Keratinocyte (primary cell): ENCODE measurements at regions not wholly inside any gene's neighbourhood (a gene's known extent, or its start where the extent isn't known, plus 50 kb on each side); places are given as distances from the start of the nearest gene placed in this dataset.

Experiments used
- CTCF ChIP-seq, 3 experiments: IDR thresholded peaks in 1 of 3; conservative IDR thresholded peaks in 1 of 3; optimal IDR thresholded peaks in 1 of 3; 2 replicates in 2 of 3; 3 replicates in 1 of 3; pipeline versions ENCODE3 to v1.5.1; 2011; ENCODE audit warnings: low read length in 3 of 3, mild to moderate bottlenecking in 3 of 3, moderate library complexity in 2 of 3, control low read depth in 1 of 3, inconsistent platforms in 1 of 3; ENCODE audit not compliant: insufficient read depth in 2 of 3; ENCODE audit errors: extremely low read depth in 1 of 3
- EZH2 ChIP-seq: IDR thresholded peaks from one replicate; pipeline ENCODE4 v1.6.1; 2012; ENCODE audit warnings: inconsistent platforms, mild to moderate bottlenecking, low read length, moderate library complexity

GRCh38 chr14:30054201-30054600 lies 126.6 kb upstream of the PRKD1 start:
- TF ChIP-seq CTCF (optimal IDR thresholded peaks at IDR 0.05 in 1 of 3, IDR thresholded peaks at IDR 0.05 in 1 of 3, conservative IDR thresholded peaks at IDR 0.05 in 1 of 3; ENCODE audit: extremely low read depth in 1 of 3, insufficient read depth in 2 of 3, low read length in 3 of 3) = no peak
- no peak for TF ChIP-seq EZH2
